H9 (cell line): ENCODE measurements at regions not wholly inside any gene's neighbourhood (a gene's known extent, or its start where the extent isn't known, plus 50 kb on each side); places are given as distances from the start of the nearest gene placed in this dataset.

ENCODE experiments used
- DNase-seq: peaks from one replicate; pipeline ENCODE4 v3.0.0-alpha.2; 2017
- H2AFZ ChIP-seq: one replicate; pipeline ENCODE4 v1.6.1; 2013; ENCODE audit warnings: mild to moderate bottlenecking, low read length, control low read depth, moderate library complexity
- H2AK5ac ChIP-seq: 2 replicates; pipeline ENCODE4 v1.6.1; 2013; ENCODE audit warnings: low read length, control low read depth, mixed read lengths; ENCODE audit not compliant: insufficient read length
- H2BK120ac ChIP-seq: one replicate; pipeline ENCODE4 v1.6.1; 2013; ENCODE audit warnings: low read depth, mild to moderate bottlenecking, low read length, control low read depth, inconsistent platforms; ENCODE audit not compliant: poor library complexity, severe bottlenecking
- H2BK12ac ChIP-seq: 2 replicates; pipeline ENCODE4 v1.6.1; 2013; ENCODE audit warnings: low read length, control low read depth, mixed read lengths, low read depth; ENCODE audit not compliant: insufficient read length
- H2BK15ac ChIP-seq: 2 replicates; pipeline ENCODE4 v1.6.1; 2013; ENCODE audit warnings: low read depth, low read length, control low read depth
- H2BK20ac ChIP-seq: one replicate; pipeline ENCODE4 v1.6.1; 2013; ENCODE audit warnings: low read depth, mild to moderate bottlenecking, low read length, control low read depth, inconsistent platforms; ENCODE audit not compliant: poor library complexity, severe bottlenecking
- H2BK5ac ChIP-seq: 2 replicates; pipeline ENCODE4 v1.6.1; 2013; ENCODE audit warnings: low read length, control low read depth, mixed read lengths; ENCODE audit not compliant: insufficient read length
- H3K14ac ChIP-seq: 2 replicates; pipeline ENCODE4 v1.6.1; 2013; ENCODE audit warnings: low read length, control low read depth; ENCODE audit not compliant: insufficient read depth
- H3K18ac ChIP-seq: 2 replicates; pipeline ENCODE4 v1.6.1; 2013; ENCODE audit warnings: low read depth, mild to moderate bottlenecking, mixed read lengths, low read length, control low read depth; ENCODE audit not compliant: insufficient read length
- H3K23ac ChIP-seq: 2 replicates; pipeline ENCODE4 v1.6.1; 2013; ENCODE audit warnings: low read length, control low read depth, mixed read lengths, low read depth; ENCODE audit not compliant: insufficient read length
- H3K23me2 ChIP-seq: 2 replicates; pipeline ENCODE4 v1.6.1; 2013; ENCODE audit warnings: low read depth, mild to moderate bottlenecking, mixed read lengths, low read length, control low read depth; ENCODE audit not compliant: insufficient read length, poor library complexity, severe bottlenecking
- H3K27ac ChIP-seq: 2 replicates; pipeline ENCODE4 v1.5.1; 2013; ENCODE audit warnings: low read length, control low read depth, mixed read lengths, low read depth; ENCODE audit not compliant: insufficient read length
- H3K27me3 ChIP-seq: 2 replicates; pipeline ENCODE4 v1.6.1; 2013; ENCODE audit warnings: low read length, control low read depth, inconsistent platforms; ENCODE audit not compliant: insufficient read depth
- H3K4ac ChIP-seq: 2 replicates; pipeline ENCODE4 v1.6.1; 2013; ENCODE audit warnings: low read depth, mild to moderate bottlenecking, control low read depth, inconsistent platforms, low read length, moderate library complexity
- H3K4me1 ChIP-seq: 2 replicates; pipeline ENCODE4 v1.6.1; 2013; ENCODE audit warnings: low read length, control low read depth, inconsistent platforms; ENCODE audit not compliant: insufficient read depth
- H3K4me2 ChIP-seq: 2 replicates; pipeline ENCODE4 v1.6.1; 2013; ENCODE audit warnings: low read length, control low read depth, mixed read lengths; ENCODE audit not compliant: insufficient read length, insufficient read depth
- H3K56ac ChIP-seq: 2 replicates; pipeline ENCODE4 v1.6.1; 2013; ENCODE audit warnings: low read depth, mild to moderate bottlenecking, mixed read lengths, low read length, control low read depth; ENCODE audit not compliant: insufficient read length
- H3K79me1 ChIP-seq: 2 replicates; pipeline ENCODE4 v1.6.1; 2013; ENCODE audit warnings: low read depth, mild to moderate bottlenecking, moderate library complexity, low read length, control low read depth, inconsistent platforms; ENCODE audit not compliant: insufficient read depth, poor library complexity, severe bottlenecking
- H3K79me2 ChIP-seq: 2 replicates; pipeline ENCODE4 v1.6.1; 2013; ENCODE audit warnings: low read length, control low read depth, inconsistent platforms; ENCODE audit not compliant: insufficient read depth
- H3K9ac ChIP-seq: 2 replicates; pipeline ENCODE4 v1.6.1; 2013; ENCODE audit warnings: low read length, control low read depth, mixed read lengths; ENCODE audit not compliant: insufficient read length; ENCODE audit errors: extremely low read depth
- H3K9me3 ChIP-seq: one replicate; pipeline ENCODE4 v1.6.1; 2013; ENCODE audit warnings: low read depth, low read length, inconsistent platforms; ENCODE audit not compliant: control insufficient read depth
- H3T11ph ChIP-seq: one replicate; pipeline ENCODE4 v1.6.1; 2013; ENCODE audit warnings: mild to moderate bottlenecking, low read length, control low read depth, inconsistent platforms
- H4K20me1 ChIP-seq: one replicate; pipeline ENCODE4 v1.6.1; 2013; ENCODE audit not compliant: control insufficient read depth, insufficient read length, insufficient read depth
- H4K5ac ChIP-seq: 2 replicates; pipeline ENCODE4 v1.6.1; 2013; ENCODE audit warnings: low read depth, mild to moderate bottlenecking, mixed read lengths, low read length, control low read depth; ENCODE audit not compliant: insufficient read length
- H4K8ac ChIP-seq: replicated peaks from 2 replicates; pipeline ENCODE4 v1.6.1; 2013; ENCODE audit warnings: low read length, control low read depth, mixed read lengths, low read depth; ENCODE audit not compliant: insufficient read length
- H4K91ac ChIP-seq: 2 replicates; pipeline ENCODE4 v1.6.1; 2013; ENCODE audit warnings: low read depth, mild to moderate bottlenecking, moderate library complexity, mixed read lengths, low read length, control low read depth; ENCODE audit not compliant: insufficient read length
- H3K27ac Mint-ChIP-seq, 3 experiments: 2 replicates in 2 of 3; 3 replicates in 1 of 3; pipeline ENCODE4 v1.8.0; 2020 to 2021; ENCODE audit warnings: mixed read lengths in 3 of 3, mild to moderate bottlenecking in 1 of 3, moderate library complexity in 1 of 3
- H3K27me3 Mint-ChIP-seq: 2 replicates; pipeline ENCODE4 v1.8.0; 2021; ENCODE audit warnings: low read depth, mild to moderate bottlenecking, moderate library complexity, mixed read lengths
- H3K36me3 Mint-ChIP-seq, 3 experiments: 2 replicates in 2 of 3; 3 replicates in 1 of 3; pipeline ENCODE4 v1.8.0; 2020 to 2021; ENCODE audit warnings: low read depth in 3 of 3, mixed read lengths in 3 of 3; ENCODE audit not compliant: insufficient read depth in 1 of 3
- H3K4me1 Mint-ChIP-seq, 2 experiments: 2 replicates each; pipeline ENCODE4 v1.8.0; 2020; ENCODE audit warnings: mixed read lengths in 2 of 2
- H3K4me3 Mint-ChIP-seq, 2 experiments: 2 replicates in 1 of 2; 3 replicates in 1 of 2; pipeline ENCODE4 v1.8.0; 2020 to 2021; ENCODE audit warnings: mild to moderate bottlenecking in 2 of 2, mixed read lengths in 2 of 2, moderate library complexity in 1 of 2
- H3K9me3 Mint-ChIP-seq, 2 experiments: 2 replicates in 1 of 2; 3 replicates in 1 of 2; pipeline ENCODE4 v1.8.0; 2020; ENCODE audit warnings: mild to moderate bottlenecking in 2 of 2, mixed read lengths in 2 of 2, moderate library complexity in 1 of 2
- WGBS: extraction: QIAGEN DNeasy Blood & Tissue Kit; methylation state at CpG from one replicate; pipeline ENCODE4 v1.1.7; 2013; ENCODE audit warnings: missing lambda C conversion rate, low lambda C conversion rate, mixed read lengths; ENCODE audit not compliant: insufficient read length; ENCODE audit errors: extremely low coverage; 5-methylcytosine and 5-hydroxymethylcytosine counted together
- TF ChIP-seq, protein P1 (sequence below): fragments of 200-600 bp; sonication (generic); conservative IDR thresholded peaks from 3 replicates; pipeline ENCODE4 v1.8.0; 2021; ENCODE audit warnings: antibody characterized with exemption, mild to moderate bottlenecking

DNA sequence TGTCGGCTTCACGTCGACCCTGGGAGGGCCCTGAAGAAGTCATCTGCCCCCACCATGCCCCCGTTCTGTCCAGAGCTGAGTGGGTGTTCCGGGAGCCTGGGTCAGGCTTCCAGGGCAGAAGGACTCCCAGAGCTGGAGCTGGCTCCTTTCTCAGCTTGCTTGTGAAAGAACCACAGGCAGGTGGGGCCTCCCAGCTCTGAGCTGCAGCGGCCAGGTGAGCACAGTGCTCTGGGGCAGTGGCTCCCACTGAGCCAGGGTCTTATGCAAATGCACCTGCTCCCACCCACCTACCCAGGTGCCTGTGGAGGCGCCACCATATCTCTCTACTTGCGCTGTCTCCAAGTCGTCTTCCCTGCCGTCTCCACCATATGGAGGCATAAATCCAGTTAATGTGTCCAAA lies 140.0 kb upstream of the RPL38 start:
- H3K9me3 Mint-ChIP-seq, result peaks cover 3 to 5% of the 10 kb centered on the region in 2 experiments; a peak in 2 of 5 replicates
- H3K27me3 Mint-ChIP-seq, result peaks cover 7% of the 10 kb centered on the region
- TF ChIP-seq, protein P1, sequence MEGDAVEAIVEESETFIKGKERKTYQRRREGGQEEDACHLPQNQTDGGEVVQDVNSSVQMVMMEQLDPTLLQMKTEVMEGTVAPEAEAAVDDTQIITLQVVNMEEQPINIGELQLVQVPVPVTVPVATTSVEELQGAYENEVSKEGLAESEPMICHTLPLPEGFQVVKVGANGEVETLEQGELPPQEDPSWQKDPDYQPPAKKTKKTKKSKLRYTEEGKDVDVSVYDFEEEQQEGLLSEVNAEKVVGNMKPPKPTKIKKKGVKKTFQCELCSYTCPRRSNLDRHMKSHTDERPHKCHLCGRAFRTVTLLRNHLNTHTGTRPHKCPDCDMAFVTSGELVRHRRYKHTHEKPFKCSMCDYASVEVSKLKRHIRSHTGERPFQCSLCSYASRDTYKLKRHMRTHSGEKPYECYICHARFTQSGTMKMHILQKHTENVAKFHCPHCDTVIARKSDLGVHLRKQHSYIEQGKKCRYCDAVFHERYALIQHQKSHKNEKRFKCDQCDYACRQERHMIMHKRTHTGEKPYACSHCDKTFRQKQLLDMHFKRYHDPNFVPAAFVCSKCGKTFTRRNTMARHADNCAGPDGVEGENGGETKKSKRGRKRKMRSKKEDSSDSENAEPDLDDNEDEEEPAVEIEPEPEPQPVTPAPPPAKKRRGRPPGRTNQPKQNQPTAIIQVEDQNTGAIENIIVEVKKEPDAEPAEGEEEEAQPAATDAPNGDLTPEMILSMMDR, result no peak
- Histone ChIP-seq H3K79me1 (no peaks in the 10 kb centered on the region), H4K20me1 (no peaks in the 10 kb centered on the region), H3K9ac (no peak overlapping the region), H3K4ac (no peak overlapping the region), H2BK12ac (no peak overlapping the region), H3K79me2 (no peaks in the 10 kb centered on the region), H3K18ac (no peak overlapping the region), H3K27me3 (no peaks in the 10 kb centered on the region), H4K5ac (no peak overlapping the region), H2BK120ac (no peak overlapping the region), H2BK15ac (no peak overlapping the region), H3K4me1 (no peaks in the 10 kb centered on the region), H3K14ac (no peak overlapping the region; the same call in 1 of the 2 replicates), H2BK20ac (no peak overlapping the region), H3T11ph (no peak overlapping the region), H3K27ac (no peak overlapping the region), H3K4me2 (no peak overlapping the region), H3K23ac (no peak overlapping the region), H3K56ac (no peak overlapping the region), H2BK5ac (no peak overlapping the region), H4K8ac (no peak overlapping the region), H4K91ac (no peak overlapping the region), H3K9me3 (no peaks in the 10 kb centered on the region), H2AFZ (no peak overlapping the region), H2AK5ac (no peak overlapping the region), H3K23me2 (no peaks in the 10 kb centered on the region)
- no peak overlapping the region for H3K27ac Mint-ChIP-seq
- no CpG with 5 or more reads among the region's 10 CpGs for WGBS
- no peak for DNase-seq
- H3K4me3 Mint-ChIP-seq, result no peak overlapping the region
- peaks cover 0 to 4% (median 3%) of the 10 kb centered on the region in 3 experiments; a peak in 3 of 7 replicates for H3K36me3 Mint-ChIP-seq
- H3K4me1 Mint-ChIP-seq, result peaks cover 9 to 13% of the 10 kb centered on the region in 2 experiments
